ENCODE measurements at regions not wholly inside any gene's neighbourhood (a gene's known extent, or its start where the extent isn't known, plus 50 kb on each side); places are given as distances from the start of the nearest gene placed in this dataset.
"Not testable (repeated sequence)": the region's sequence is repeated elsewhere in the genome, so short reads cannot be mapped to it uniquely, and the experiment has no call there.

DNA sequence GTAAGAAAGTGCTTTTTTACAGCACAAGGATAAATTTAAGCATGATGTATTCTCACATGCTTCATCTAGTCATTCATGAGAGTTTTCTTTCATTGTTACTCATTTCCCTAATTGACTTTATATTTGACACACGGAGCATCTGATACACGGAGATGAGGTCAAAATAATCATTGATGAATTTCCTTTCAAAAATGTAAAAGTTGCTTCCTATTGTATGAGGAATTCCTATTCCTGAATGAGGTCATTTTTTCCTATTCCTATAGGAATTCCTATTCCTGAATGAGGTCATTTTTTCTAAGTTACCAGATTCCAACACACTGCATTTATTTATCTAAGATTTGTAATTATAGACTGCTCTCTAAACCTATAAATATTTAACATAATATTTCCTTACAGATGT lies 316.7 kb upstream of the KITLG start:
- TF ChIP-seq EZH2 (IDR thresholded peaks at IDR 0.05): no peak
- no peak for TF ChIP-seq FOXP2 (optimal IDR thresholded peaks at IDR 0.05; ENCODE audit: control extremely low read depth, extremely low read length, insufficient read depth)
- no peak for TF ChIP-seq POLR2AphosphoS5 (IDR thresholded peaks at IDR 0.05; ENCODE audit: borderline replicate concordance, low read depth, low read length)
- DNase-seq (ENCODE audit: low read depth, low spot score): no peak
- H3K9me3 ChIP-seq (ENCODE audit: low read depth, low read length): no peaks in the 10 kb centered on the region
- no peak overlapping the region for H3K4me3 ChIP-seq
- no peak overlapping the region for H3K27ac ChIP-seq
- H3K9ac ChIP-seq (ENCODE audit: insufficient read length): no peak overlapping the region
- H3K36me3 ChIP-seq (ENCODE audit: insufficient read depth, low read length): no peaks in the 10 kb centered on the region

DNA sequence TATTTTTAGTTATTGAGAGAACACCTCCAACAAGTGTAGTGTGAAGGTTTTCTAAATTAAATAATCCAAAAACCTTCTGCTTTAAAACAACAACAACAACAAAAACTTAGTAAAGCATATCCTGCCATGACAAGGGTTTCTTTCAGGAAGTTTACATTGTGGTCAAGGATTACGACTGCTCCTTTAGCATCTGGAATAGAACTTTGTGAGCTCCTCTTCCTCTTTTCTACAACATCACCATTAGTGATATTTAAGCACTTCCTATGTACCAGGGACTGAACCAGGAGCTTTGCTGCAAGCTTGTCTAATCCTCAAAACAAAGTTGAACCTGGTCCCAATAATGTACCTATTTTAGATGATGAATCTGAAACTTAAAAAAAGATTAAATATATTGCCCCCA lies 315.4 kb upstream of the KITLG start:
- Histone ChIP-seq H3K9ac (ENCODE audit: insufficient read length) (no peak overlapping the region), H3K36me3 (ENCODE audit: insufficient read depth, low read length) (no peaks in the 10 kb centered on the region), H3K27ac (no peak overlapping the region), H3K4me3 (no peak overlapping the region), H3K9me3 (ENCODE audit: low read depth, low read length) (no peaks in the 10 kb centered on the region)
- no peak for DNase-seq (ENCODE audit: low read depth, low spot score)
- no peak for TF ChIP-seq EZH2 (IDR thresholded peaks at IDR 0.05)
- no peak for TF ChIP-seq FOXP2 (optimal IDR thresholded peaks at IDR 0.05; ENCODE audit: control extremely low read depth, extremely low read length, insufficient read depth)

DNA sequence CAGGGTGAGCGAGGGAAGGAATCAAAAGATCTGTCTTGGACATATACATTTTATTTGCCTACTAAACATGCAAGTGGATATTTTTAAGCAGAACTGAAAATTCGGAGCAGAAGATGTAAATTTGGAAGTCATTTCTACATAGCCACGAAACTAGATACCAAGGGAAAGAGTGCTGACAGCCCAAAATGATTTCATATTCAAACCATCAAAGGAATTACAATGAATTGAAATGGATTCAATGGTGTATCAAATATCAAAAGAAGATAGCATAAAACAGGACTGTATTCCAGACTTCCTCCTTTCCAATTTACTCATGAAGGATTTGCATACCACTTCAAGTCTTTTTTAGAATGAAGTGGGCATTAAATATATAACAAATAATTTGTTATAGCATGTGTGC lies 313.5 kb upstream of the KITLG start:
- no peak overlapping the region for H3K27ac ChIP-seq
- TF ChIP-seq POLR2AphosphoS5 (IDR thresholded peaks at IDR 0.05; ENCODE audit: borderline replicate concordance, low read depth, low read length) (no peak), FOXP2 (optimal IDR thresholded peaks at IDR 0.05; ENCODE audit: control extremely low read depth, extremely low read length, insufficient read depth) (no peak), EZH2 (IDR thresholded peaks at IDR 0.05) (no peak)
- H3K9ac ChIP-seq (ENCODE audit: insufficient read length): no peak overlapping the region
- H3K9me3 ChIP-seq (ENCODE audit: low read depth, low read length): no peaks in the 10 kb centered on the region
- H3K4me3 ChIP-seq: no peak overlapping the region
- no peak for DNase-seq (ENCODE audit: low read depth, low spot score)
- H3K36me3 ChIP-seq (ENCODE audit: insufficient read depth, low read length): no peaks in the 10 kb centered on the region

DNA sequence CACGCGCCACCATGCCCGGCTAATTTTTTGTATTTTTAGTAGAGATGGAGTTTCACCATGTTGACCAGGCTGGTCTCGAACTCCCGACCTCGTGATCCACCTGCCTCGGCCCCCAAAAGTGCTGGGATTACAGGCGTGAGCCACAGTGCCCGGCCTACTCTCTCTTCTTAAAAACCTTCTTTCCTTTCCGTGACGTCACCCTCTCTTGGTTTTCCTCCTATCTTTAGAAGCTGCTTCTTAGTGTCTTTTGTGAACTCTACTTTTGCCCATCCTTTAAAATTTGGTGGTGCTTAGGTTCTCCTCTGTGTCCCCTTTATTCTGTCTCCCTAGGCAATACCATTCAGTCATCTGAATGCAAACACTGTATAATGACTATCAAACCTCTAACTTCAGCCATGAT lies 311.2 kb upstream of the KITLG start:
- not testable (repeated sequence) for H3K9ac ChIP-seq (ENCODE audit: insufficient read length); DNase-seq (ENCODE audit: low read depth, low spot score)

DNA sequence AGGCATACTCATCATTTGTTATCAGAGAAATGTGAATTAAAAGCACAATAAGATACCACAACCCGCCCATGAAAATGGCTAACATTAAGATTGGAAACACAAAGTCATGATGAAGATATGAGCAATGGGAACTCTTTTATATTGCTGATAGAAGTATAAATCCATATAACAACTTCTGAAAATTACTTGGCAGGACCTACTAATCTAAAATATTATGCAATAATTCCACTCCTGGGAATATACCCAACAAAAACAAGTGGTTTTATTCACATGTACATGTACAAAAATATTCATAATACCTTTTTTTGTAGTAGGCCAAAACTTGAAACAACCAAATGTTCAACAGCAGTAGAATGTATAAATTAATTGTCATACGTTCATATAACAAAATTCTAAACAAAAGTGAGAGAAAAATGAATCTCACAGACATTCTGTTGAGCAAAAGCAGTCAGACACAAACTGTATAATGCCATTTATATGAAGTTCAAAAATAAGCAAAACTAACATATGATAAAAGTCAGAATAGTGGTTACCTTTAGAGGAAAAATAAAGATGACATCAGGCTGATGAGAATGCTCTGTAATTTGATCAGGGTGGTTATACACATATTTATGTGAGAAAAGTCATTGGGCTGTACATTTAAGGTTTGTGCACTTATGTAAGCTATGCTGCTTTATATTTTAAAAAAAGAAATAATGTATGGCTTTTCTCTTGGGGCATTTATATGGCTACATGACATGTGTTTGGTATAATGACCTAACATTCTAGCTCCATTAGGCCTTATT lies 309.2 kb upstream of the KITLG start:
- TF ChIP-seq EZH2 (IDR thresholded peaks at IDR 0.05): no peak
- no peak for TF ChIP-seq FOXP2 (optimal IDR thresholded peaks at IDR 0.05; ENCODE audit: control extremely low read depth, extremely low read length, insufficient read depth)
- TF ChIP-seq POLR2AphosphoS5 (IDR thresholded peaks at IDR 0.05; ENCODE audit: borderline replicate concordance, low read depth, low read length): no peak
- Histone ChIP-seq H3K27ac (no peak overlapping the region), H3K4me3 (no peak overlapping the region), H3K9ac (ENCODE audit: insufficient read length) (no peak overlapping the region), H3K9me3 (ENCODE audit: low read depth, low read length) (no peaks in the 10 kb centered on the region), H3K36me3 (ENCODE audit: insufficient read depth, low read length) (no peaks in the 10 kb centered on the region)
- DNase-seq (ENCODE audit: low read depth, low spot score): no peak

More for the DNA sequence above, 311.2 kb upstream of the KITLG start:
- not testable (repeated sequence) for H3K27ac ChIP-seq; H3K36me3 ChIP-seq (ENCODE audit: insufficient read depth, low read length); H3K9me3 ChIP-seq (ENCODE audit: low read depth, low read length); H3K4me3 ChIP-seq

DNA sequence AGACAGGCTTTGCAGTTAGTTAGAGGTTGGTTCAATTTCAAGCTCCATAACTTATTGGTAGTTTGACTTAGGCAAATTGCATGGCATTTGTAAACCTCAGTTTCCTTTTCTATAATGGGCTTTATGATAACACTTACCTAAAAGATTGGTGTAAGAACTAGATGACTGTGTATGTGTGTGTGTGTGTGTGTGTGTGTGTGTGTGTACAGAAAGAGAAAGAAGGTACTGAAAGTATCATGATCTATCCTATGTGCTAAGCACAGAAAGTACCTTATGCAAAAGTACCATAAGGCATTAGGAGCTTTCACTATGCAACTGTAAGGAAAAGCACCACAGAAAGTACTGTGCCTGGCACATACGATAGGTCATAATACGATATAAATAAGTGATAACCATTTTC lies 304.3 kb upstream of the KITLG start:
- Histone ChIP-seq H3K27ac (no peak overlapping the region), H3K9ac (ENCODE audit: insufficient read length) (no peak overlapping the region), H3K9me3 (ENCODE audit: low read depth, low read length) (no peaks in the 10 kb centered on the region), H3K36me3 (ENCODE audit: insufficient read depth, low read length) (no peaks in the 10 kb centered on the region), H3K4me3 (no peak overlapping the region)
- DNase-seq (ENCODE audit: low read depth, low spot score): no peak
- TF ChIP-seq POLR2AphosphoS5 (IDR thresholded peaks at IDR 0.05; ENCODE audit: borderline replicate concordance, low read depth, low read length): no peak

DNA sequence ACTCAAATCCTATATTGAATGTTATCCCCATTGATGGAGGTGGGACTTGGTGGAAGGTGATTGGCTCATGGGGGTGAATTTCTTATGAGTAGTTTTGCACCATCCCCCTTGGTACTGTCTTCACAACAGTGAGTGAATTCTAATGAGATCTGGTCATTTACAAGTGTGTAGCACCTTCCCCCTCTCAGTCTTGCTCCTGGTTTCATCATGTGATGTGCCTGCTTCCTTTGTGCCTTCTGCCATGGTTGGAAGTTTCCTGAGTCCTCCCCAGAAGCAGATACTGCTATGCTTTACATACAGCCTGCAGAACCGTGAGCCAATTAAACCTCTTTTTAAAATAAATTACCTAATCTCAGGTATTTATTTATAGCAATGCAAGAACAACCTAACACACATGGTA lies 302.4 kb upstream of the KITLG start:
- H3K9me3 ChIP-seq (ENCODE audit: low read depth, low read length): no peaks in the 10 kb centered on the region
- TF ChIP-seq FOXP2 (optimal IDR thresholded peaks at IDR 0.05; ENCODE audit: control extremely low read depth, extremely low read length, insufficient read depth): no peak
- TF ChIP-seq POLR2AphosphoS5 (IDR thresholded peaks at IDR 0.05; ENCODE audit: borderline replicate concordance, low read depth, low read length): no peak
- no peak for TF ChIP-seq EZH2 (IDR thresholded peaks at IDR 0.05)
- H3K9ac ChIP-seq (ENCODE audit: insufficient read length): no peak overlapping the region
- H3K4me3 ChIP-seq: no peak overlapping the region
- DNase-seq (ENCODE audit: low read depth, low spot score): no peak
- no peaks in the 10 kb centered on the region for H3K36me3 ChIP-seq (ENCODE audit: insufficient read depth, low read length)
- H3K27ac ChIP-seq: no peak overlapping the region

DNA sequence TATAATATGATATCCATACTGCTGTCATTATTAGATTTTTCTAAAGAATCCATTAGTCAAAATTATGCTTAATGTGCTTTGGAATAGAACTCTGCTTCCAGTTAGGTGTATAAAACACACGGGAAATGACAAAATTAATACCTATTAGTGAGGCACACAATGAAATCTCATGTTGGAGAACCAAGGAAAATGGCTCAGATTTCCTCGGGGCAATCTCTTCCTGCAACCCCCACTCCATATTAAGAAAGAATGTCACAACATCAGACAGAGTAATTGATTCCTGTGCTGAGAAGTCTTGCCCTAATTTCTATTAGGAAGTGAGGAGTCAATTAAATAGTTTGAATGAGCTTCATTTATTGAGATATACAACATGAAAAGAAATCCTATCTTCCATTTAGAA lies 299.8 kb upstream of the KITLG start:
- no peak overlapping the region for H3K4me3 ChIP-seq
- no peak for DNase-seq (ENCODE audit: low read depth, low spot score)

DNA sequence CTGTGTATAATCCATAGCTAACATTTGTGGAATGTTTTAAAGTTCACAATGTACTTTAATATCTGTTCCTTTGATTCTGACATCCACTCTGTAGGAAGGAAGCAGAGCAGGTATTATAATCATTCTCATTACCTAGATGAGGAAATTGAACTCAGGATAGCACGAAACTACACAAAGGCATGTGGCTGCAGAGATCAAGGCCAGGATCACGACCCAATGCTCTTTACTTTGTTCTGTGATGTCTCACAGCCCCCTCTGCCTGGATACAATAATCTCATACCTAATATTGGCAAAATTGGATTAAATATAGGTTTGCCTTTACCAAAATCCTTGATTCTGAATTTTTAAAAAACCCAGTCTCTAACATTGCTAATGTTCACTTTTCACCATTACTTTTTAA lies 298.0 kb upstream of the KITLG start:
- no peak for TF ChIP-seq POLR2AphosphoS5 (IDR thresholded peaks at IDR 0.05; ENCODE audit: borderline replicate concordance, low read depth, low read length)
- TF ChIP-seq FOXP2 (optimal IDR thresholded peaks at IDR 0.05; ENCODE audit: control extremely low read depth, extremely low read length, insufficient read depth): no peak
- no peak for TF ChIP-seq EZH2 (IDR thresholded peaks at IDR 0.05)
- Histone ChIP-seq H3K36me3 (ENCODE audit: insufficient read depth, low read length) (no peaks in the 10 kb centered on the region), H3K4me3 (no peak overlapping the region), H3K9ac (ENCODE audit: insufficient read length) (no peak overlapping the region), H3K27ac (no peak overlapping the region), H3K9me3 (ENCODE audit: low read depth, low read length) (no peaks in the 10 kb centered on the region)
- no peak for DNase-seq (ENCODE audit: low read depth, low spot score)

More for the DNA sequence above, 299.8 kb upstream of the KITLG start:
- Histone ChIP-seq H3K36me3 (ENCODE audit: insufficient read depth, low read length) (no peaks in the 10 kb centered on the region), H3K9ac (ENCODE audit: insufficient read length) (no peak overlapping the region), H3K9me3 (ENCODE audit: low read depth, low read length) (no peaks in the 10 kb centered on the region), H3K27ac (no peak overlapping the region)
- TF ChIP-seq FOXP2 (optimal IDR thresholded peaks at IDR 0.05; ENCODE audit: control extremely low read depth, extremely low read length, insufficient read depth): no peak
- TF ChIP-seq POLR2AphosphoS5 (IDR thresholded peaks at IDR 0.05; ENCODE audit: borderline replicate concordance, low read depth, low read length): no peak
- no peak for TF ChIP-seq EZH2 (IDR thresholded peaks at IDR 0.05)

All from SK-N-MC (cell line).